KMS-11 (cell line): ENCODE measurements at regions not wholly inside any gene's neighbourhood (a gene's known extent, or its start where the extent isn't known, plus 50 kb on each side); places are given as distances from the start of the nearest gene placed in this dataset.

Experiments
- H2AFZ ChIP-seq: fragments of 200-600 bp; sonication (generic); 2 replicates; pipeline ENCODE4 v1.6.1; 2016; ENCODE audit warnings: antibody characterized with exemption, mixed run types, low read depth
- H3K27ac ChIP-seq: fragments of 200-600 bp; sonication (generic); 2 replicates; pipeline ENCODE4 v1.6.1; 2016; ENCODE audit warnings: mild to moderate bottlenecking, mixed run types
- H3K27me3 ChIP-seq: fragments of 200-600 bp; sonication (generic); 2 replicates; pipeline ENCODE4 v1.6.1; 2017; ENCODE audit warnings: mild to moderate bottlenecking, low read depth, mixed run types, moderate library complexity; ENCODE audit not compliant: insufficient read depth
- H3K36me3 ChIP-seq: fragments of 200-600 bp; sonication (generic); 2 replicates; pipeline ENCODE4 v1.6.1; 2017; ENCODE audit warnings: mild to moderate bottlenecking, mixed run types; ENCODE audit not compliant: insufficient read depth
- H3K4me1 ChIP-seq: fragments of 200-600 bp; sonication (generic); 2 replicates; pipeline ENCODE4 v1.6.1; 2016; ENCODE audit warnings: mild to moderate bottlenecking, low read depth, mixed run types; ENCODE audit not compliant: poor library complexity, severe bottlenecking
- H3K4me2 ChIP-seq: fragments of 200-600 bp; sonication (generic); 2 replicates; pipeline ENCODE4 v1.7.0; 2016; ENCODE audit warnings: mild to moderate bottlenecking, mixed run types
- H3K4me3 ChIP-seq: fragments of 200-600 bp; sonication (generic); IDR thresholded peaks from 2 replicates; pipeline ENCODE4 v1.6.1; 2017; ENCODE audit warnings: low read depth, low read length, mixed read lengths; ENCODE audit not compliant: insufficient read depth
- H3K79me2 ChIP-seq: fragments of 200-600 bp; sonication (generic); 2 replicates; pipeline ENCODE4 v1.6.1; 2016; ENCODE audit warnings: low read depth, mixed run types; ENCODE audit not compliant: insufficient read depth
- H3K9ac ChIP-seq: fragments of 200-600 bp; sonication (generic); 2 replicates; pipeline ENCODE4 v1.6.1; 2016; ENCODE audit warnings: mild to moderate bottlenecking, mixed run types
- H4K20me1 ChIP-seq: fragments of 200-600 bp; sonication (generic); 2 replicates; pipeline ENCODE4 v1.6.1; 2016; ENCODE audit warnings: mild to moderate bottlenecking, mixed run types; ENCODE audit not compliant: insufficient read depth
- TF ChIP-seq, protein P1 (sequence below): fragments of 200-600 bp; sonication (generic); conservative IDR thresholded peaks from 2 replicates; pipeline ENCODE4 v1.6.1; 2017; ENCODE audit warnings: low read depth, mild to moderate bottlenecking, antibody characterized with exemption, low read length, moderate library complexity, mixed read lengths

DNA sequence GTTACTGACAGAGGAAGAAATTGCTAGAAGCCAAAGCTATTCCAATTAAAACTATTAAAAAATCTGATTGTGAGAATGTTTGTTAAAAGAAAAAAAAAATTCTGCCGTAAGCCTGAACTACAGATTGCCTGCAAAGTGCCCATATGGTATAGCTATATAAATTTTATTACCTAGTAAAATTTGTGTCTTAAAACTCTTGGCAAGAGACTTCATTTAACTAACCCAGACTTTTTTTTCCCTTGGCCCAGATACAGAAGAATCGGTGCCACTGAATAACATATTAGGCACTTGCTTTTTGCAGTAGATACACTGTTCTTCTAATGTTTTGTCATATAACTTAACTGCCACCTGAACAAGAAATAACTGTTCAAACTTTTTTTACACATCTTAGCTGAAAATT lies 125.5 kb downstream of the RPS29 start:
- H3K27me3 ChIP-seq, result no peaks in the 10 kb centered on the region
- H3K36me3 ChIP-seq, result no peaks in the 10 kb centered on the region
- H3K79me2 ChIP-seq, result no peaks in the 10 kb centered on the region
- H2AFZ ChIP-seq, result no peak overlapping the region
- H3K4me1 ChIP-seq, result no peaks in the 10 kb centered on the region
- H3K4me3 ChIP-seq, result no peak overlapping the region
- H3K27ac ChIP-seq, result no peak overlapping the region
- H3K4me2 ChIP-seq, result no peak overlapping the region
- H4K20me1 ChIP-seq, result no peaks in the 10 kb centered on the region
- no peak overlapping the region for H3K9ac ChIP-seq
- TF ChIP-seq, protein P1, sequence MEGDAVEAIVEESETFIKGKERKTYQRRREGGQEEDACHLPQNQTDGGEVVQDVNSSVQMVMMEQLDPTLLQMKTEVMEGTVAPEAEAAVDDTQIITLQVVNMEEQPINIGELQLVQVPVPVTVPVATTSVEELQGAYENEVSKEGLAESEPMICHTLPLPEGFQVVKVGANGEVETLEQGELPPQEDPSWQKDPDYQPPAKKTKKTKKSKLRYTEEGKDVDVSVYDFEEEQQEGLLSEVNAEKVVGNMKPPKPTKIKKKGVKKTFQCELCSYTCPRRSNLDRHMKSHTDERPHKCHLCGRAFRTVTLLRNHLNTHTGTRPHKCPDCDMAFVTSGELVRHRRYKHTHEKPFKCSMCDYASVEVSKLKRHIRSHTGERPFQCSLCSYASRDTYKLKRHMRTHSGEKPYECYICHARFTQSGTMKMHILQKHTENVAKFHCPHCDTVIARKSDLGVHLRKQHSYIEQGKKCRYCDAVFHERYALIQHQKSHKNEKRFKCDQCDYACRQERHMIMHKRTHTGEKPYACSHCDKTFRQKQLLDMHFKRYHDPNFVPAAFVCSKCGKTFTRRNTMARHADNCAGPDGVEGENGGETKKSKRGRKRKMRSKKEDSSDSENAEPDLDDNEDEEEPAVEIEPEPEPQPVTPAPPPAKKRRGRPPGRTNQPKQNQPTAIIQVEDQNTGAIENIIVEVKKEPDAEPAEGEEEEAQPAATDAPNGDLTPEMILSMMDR, result no peak

DNA sequence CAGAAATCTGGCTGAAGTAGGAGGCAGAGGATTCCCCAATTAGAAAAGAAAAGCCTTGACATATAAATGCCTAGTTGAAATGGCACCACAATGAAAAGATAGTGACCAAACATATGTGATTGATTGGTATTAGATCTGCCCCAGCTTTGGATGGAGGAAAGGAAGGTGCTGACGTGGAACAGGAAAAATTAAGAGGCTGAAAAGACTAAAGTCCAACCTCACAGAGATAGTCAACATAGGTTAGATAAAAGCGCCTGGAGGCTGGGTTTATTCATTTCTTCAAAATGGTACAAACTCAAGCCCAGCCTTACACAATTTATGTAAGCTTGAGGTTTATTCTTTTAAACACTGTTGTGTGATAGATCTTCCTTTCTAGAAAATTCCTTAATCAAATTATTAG lies 129.6 kb downstream of the RPS29 start:
- H3K4me1 ChIP-seq, result no peaks in the 10 kb centered on the region
- H3K4me3 ChIP-seq, result no peak overlapping the region
- no peak overlapping the region for H3K9ac ChIP-seq
- no peaks in the 10 kb centered on the region for H3K79me2 ChIP-seq
- no peaks in the 10 kb centered on the region for H3K36me3 ChIP-seq
- no peak overlapping the region for H3K27ac ChIP-seq
- H2AFZ ChIP-seq, result no peak overlapping the region
- no peaks in the 10 kb centered on the region for H4K20me1 ChIP-seq
- TF ChIP-seq, protein P1, result no peak
- no peak overlapping the region for H3K4me2 ChIP-seq
- H3K27me3 ChIP-seq, result no peaks in the 10 kb centered on the region

DNA sequence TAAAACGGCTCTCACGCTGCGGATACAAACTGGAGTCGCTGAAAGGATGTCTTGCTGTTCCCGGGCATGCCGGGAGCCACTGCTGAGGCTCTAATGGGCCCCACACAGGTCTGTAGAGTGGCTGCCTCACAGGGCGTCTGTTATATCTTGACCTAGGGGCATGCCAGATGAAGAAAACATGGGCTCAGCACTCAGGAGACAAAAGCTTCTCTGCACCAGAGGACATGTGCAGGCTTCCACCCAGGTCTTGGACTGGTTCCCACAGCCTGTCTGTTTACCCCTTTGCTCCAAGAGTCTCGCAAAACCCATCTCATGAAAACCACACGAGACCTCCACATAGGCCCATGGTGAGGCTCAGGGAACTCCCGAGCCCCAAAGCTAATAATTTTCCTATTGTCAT lies 134.2 kb downstream of the RPS29 start:
- Histone ChIP-seq H3K9ac (no peak overlapping the region), H4K20me1 (no peaks in the 10 kb centered on the region), H3K27ac (no peak overlapping the region), H3K4me3 (no peak overlapping the region), H3K79me2 (no peaks in the 10 kb centered on the region), H3K4me2 (no peak overlapping the region), H3K27me3 (no peaks in the 10 kb centered on the region), H3K36me3 (no peaks in the 10 kb centered on the region), H2AFZ (no peak overlapping the region), H3K4me1 (no peaks in the 10 kb centered on the region)
- TF ChIP-seq, protein P1, result no peak

DNA sequence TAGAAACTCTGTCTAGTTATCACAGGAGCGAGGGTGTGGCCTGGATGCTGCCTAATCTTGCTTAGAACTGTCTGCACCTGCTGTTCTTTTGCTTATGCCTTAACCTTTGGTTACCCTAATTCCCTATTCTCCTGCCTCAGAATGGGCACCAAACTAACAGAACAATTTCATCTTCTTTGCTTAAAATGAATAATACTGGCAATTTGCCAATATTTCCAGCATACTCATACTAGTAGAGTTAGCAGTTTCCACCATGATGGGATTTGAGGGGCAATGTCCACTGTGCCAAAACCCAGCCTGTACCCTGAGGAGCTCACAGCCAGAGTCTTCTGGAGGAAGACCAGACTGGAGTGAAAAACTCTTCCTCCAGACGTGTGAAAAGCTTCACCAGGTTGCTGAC lies 136.4 kb downstream of the RPS29 start:
- Histone ChIP-seq H4K20me1 (no peaks in the 10 kb centered on the region), H3K79me2 (no peaks in the 10 kb centered on the region), H3K27me3 (no peaks in the 10 kb centered on the region), H2AFZ (no peak overlapping the region), H3K9ac (no peak overlapping the region), H3K27ac (no peak overlapping the region), H3K4me1 (no peaks in the 10 kb centered on the region), H3K4me3 (no peak overlapping the region), H3K36me3 (no peaks in the 10 kb centered on the region), H3K4me2 (no peak overlapping the region)
- TF ChIP-seq, protein P1, result no peak

DNA sequence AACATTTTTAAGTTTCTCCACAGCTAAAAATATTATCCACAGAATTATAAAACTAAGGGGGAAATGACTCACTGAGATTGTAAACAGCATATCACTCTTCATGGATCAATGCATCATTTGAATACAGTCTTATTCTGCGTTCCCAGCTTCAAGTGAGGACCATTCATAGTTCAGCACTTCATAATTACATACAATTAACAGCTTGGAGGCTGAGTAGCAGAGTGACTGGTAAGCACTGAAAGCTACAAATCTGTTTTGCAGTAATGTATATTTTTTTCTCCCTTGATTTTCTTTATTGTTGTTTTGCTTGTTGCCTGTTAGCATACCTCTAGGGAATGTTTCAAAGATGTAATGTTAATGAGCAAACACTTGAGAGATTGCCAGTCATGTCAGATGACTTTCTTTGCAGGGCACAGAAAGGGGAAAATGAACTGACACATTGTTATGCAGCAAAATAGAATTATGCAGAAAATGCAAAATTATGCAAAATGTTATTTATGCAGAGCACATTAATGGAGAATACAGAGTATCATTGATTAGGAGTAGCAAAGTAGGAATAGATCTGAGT lies 138.6 kb downstream of the RPS29 start:
- Histone ChIP-seq H3K79me2 (no peaks in the 10 kb centered on the region), H3K27me3 (no peaks in the 10 kb centered on the region), H3K36me3 (no peaks in the 10 kb centered on the region), H3K9ac (no peak overlapping the region), H4K20me1 (no peaks in the 10 kb centered on the region), H3K4me3 (no peak overlapping the region), H3K4me2 (no peak overlapping the region), H3K27ac (no peak overlapping the region), H2AFZ (no peak overlapping the region), H3K4me1 (no peaks in the 10 kb centered on the region)
- TF ChIP-seq, protein P1, result no peak
